H9 (cell line): ENCODE measurements at regions not wholly inside any gene's neighbourhood (a gene's known extent, or its start where the extent isn't known, plus 50 kb on each side); places are given as distances from the start of the nearest gene placed in this dataset.
A peak's percentile ranks its signal among the peaks of the same experiment; 100 is the strongest.

ENCODE experiments used
- DNase-seq: peaks from one replicate; pipeline ENCODE4 v3.0.0-alpha.2; 2017
- H2AFZ ChIP-seq: one replicate; pipeline ENCODE4 v1.6.1; 2013; ENCODE audit warnings: mild to moderate bottlenecking, low read length, control low read depth, moderate library complexity
- H2AK5ac ChIP-seq: 2 replicates; pipeline ENCODE4 v1.6.1; 2013; ENCODE audit warnings: low read length, control low read depth, mixed read lengths; ENCODE audit not compliant: insufficient read length
- H2BK120ac ChIP-seq: one replicate; pipeline ENCODE4 v1.6.1; 2013; ENCODE audit warnings: low read depth, mild to moderate bottlenecking, low read length, control low read depth, inconsistent platforms; ENCODE audit not compliant: poor library complexity, severe bottlenecking
- H2BK12ac ChIP-seq: 2 replicates; pipeline ENCODE4 v1.6.1; 2013; ENCODE audit warnings: low read length, control low read depth, mixed read lengths, low read depth; ENCODE audit not compliant: insufficient read length
- H2BK15ac ChIP-seq: 2 replicates; pipeline ENCODE4 v1.6.1; 2013; ENCODE audit warnings: low read depth, low read length, control low read depth
- H2BK20ac ChIP-seq: one replicate; pipeline ENCODE4 v1.6.1; 2013; ENCODE audit warnings: low read depth, mild to moderate bottlenecking, low read length, control low read depth, inconsistent platforms; ENCODE audit not compliant: poor library complexity, severe bottlenecking
- H2BK5ac ChIP-seq: 2 replicates; pipeline ENCODE4 v1.6.1; 2013; ENCODE audit warnings: low read length, control low read depth, mixed read lengths; ENCODE audit not compliant: insufficient read length
- H3K14ac ChIP-seq: 2 replicates; pipeline ENCODE4 v1.6.1; 2013; ENCODE audit warnings: low read length, control low read depth; ENCODE audit not compliant: insufficient read depth
- H3K18ac ChIP-seq: 2 replicates; pipeline ENCODE4 v1.6.1; 2013; ENCODE audit warnings: low read depth, mild to moderate bottlenecking, mixed read lengths, low read length, control low read depth; ENCODE audit not compliant: insufficient read length
- H3K23ac ChIP-seq: 2 replicates; pipeline ENCODE4 v1.6.1; 2013; ENCODE audit warnings: low read length, control low read depth, mixed read lengths, low read depth; ENCODE audit not compliant: insufficient read length
- H3K23me2 ChIP-seq: 2 replicates; pipeline ENCODE4 v1.6.1; 2013; ENCODE audit warnings: low read depth, mild to moderate bottlenecking, mixed read lengths, low read length, control low read depth; ENCODE audit not compliant: insufficient read length, poor library complexity, severe bottlenecking
- H3K27ac ChIP-seq: 2 replicates; pipeline ENCODE4 v1.5.1; 2013; ENCODE audit warnings: low read length, control low read depth, mixed read lengths, low read depth; ENCODE audit not compliant: insufficient read length
- H3K27me3 ChIP-seq: 2 replicates; pipeline ENCODE4 v1.6.1; 2013; ENCODE audit warnings: low read length, control low read depth, inconsistent platforms; ENCODE audit not compliant: insufficient read depth
- H3K4ac ChIP-seq: 2 replicates; pipeline ENCODE4 v1.6.1; 2013; ENCODE audit warnings: low read depth, mild to moderate bottlenecking, control low read depth, inconsistent platforms, low read length, moderate library complexity
- H3K4me1 ChIP-seq: 2 replicates; pipeline ENCODE4 v1.6.1; 2013; ENCODE audit warnings: low read length, control low read depth, inconsistent platforms; ENCODE audit not compliant: insufficient read depth
- H3K4me2 ChIP-seq: 2 replicates; pipeline ENCODE4 v1.6.1; 2013; ENCODE audit warnings: low read length, control low read depth, mixed read lengths; ENCODE audit not compliant: insufficient read length, insufficient read depth
- H3K56ac ChIP-seq: 2 replicates; pipeline ENCODE4 v1.6.1; 2013; ENCODE audit warnings: low read depth, mild to moderate bottlenecking, mixed read lengths, low read length, control low read depth; ENCODE audit not compliant: insufficient read length
- H3K79me1 ChIP-seq: 2 replicates; pipeline ENCODE4 v1.6.1; 2013; ENCODE audit warnings: low read depth, mild to moderate bottlenecking, moderate library complexity, low read length, control low read depth, inconsistent platforms; ENCODE audit not compliant: insufficient read depth, poor library complexity, severe bottlenecking
- H3K79me2 ChIP-seq: 2 replicates; pipeline ENCODE4 v1.6.1; 2013; ENCODE audit warnings: low read length, control low read depth, inconsistent platforms; ENCODE audit not compliant: insufficient read depth
- H3K9ac ChIP-seq: 2 replicates; pipeline ENCODE4 v1.6.1; 2013; ENCODE audit warnings: low read length, control low read depth, mixed read lengths; ENCODE audit not compliant: insufficient read length; ENCODE audit errors: extremely low read depth
- H3K9me3 ChIP-seq: one replicate; pipeline ENCODE4 v1.6.1; 2013; ENCODE audit warnings: low read depth, low read length, inconsistent platforms; ENCODE audit not compliant: control insufficient read depth
- H3T11ph ChIP-seq: one replicate; pipeline ENCODE4 v1.6.1; 2013; ENCODE audit warnings: mild to moderate bottlenecking, low read length, control low read depth, inconsistent platforms
- H4K20me1 ChIP-seq: one replicate; pipeline ENCODE4 v1.6.1; 2013; ENCODE audit not compliant: control insufficient read depth, insufficient read length, insufficient read depth
- H4K5ac ChIP-seq: 2 replicates; pipeline ENCODE4 v1.6.1; 2013; ENCODE audit warnings: low read depth, mild to moderate bottlenecking, mixed read lengths, low read length, control low read depth; ENCODE audit not compliant: insufficient read length
- H4K8ac ChIP-seq: replicated peaks from 2 replicates; pipeline ENCODE4 v1.6.1; 2013; ENCODE audit warnings: low read length, control low read depth, mixed read lengths, low read depth; ENCODE audit not compliant: insufficient read length
- H4K91ac ChIP-seq: 2 replicates; pipeline ENCODE4 v1.6.1; 2013; ENCODE audit warnings: low read depth, mild to moderate bottlenecking, moderate library complexity, mixed read lengths, low read length, control low read depth; ENCODE audit not compliant: insufficient read length
- H3K27ac Mint-ChIP-seq, 3 experiments: 2 replicates in 2 of 3; 3 replicates in 1 of 3; pipeline ENCODE4 v1.8.0; 2020 to 2021; ENCODE audit warnings: mixed read lengths in 3 of 3, mild to moderate bottlenecking in 1 of 3, moderate library complexity in 1 of 3
- H3K27me3 Mint-ChIP-seq: 2 replicates; pipeline ENCODE4 v1.8.0; 2021; ENCODE audit warnings: low read depth, mild to moderate bottlenecking, moderate library complexity, mixed read lengths
- H3K36me3 Mint-ChIP-seq, 3 experiments: 2 replicates in 2 of 3; 3 replicates in 1 of 3; pipeline ENCODE4 v1.8.0; 2020 to 2021; ENCODE audit warnings: low read depth in 3 of 3, mixed read lengths in 3 of 3; ENCODE audit not compliant: insufficient read depth in 1 of 3
- H3K4me1 Mint-ChIP-seq, 2 experiments: 2 replicates each; pipeline ENCODE4 v1.8.0; 2020; ENCODE audit warnings: mixed read lengths in 2 of 2
- H3K4me3 Mint-ChIP-seq, 2 experiments: 2 replicates in 1 of 2; 3 replicates in 1 of 2; pipeline ENCODE4 v1.8.0; 2020 to 2021; ENCODE audit warnings: mild to moderate bottlenecking in 2 of 2, mixed read lengths in 2 of 2, moderate library complexity in 1 of 2
- H3K9me3 Mint-ChIP-seq, 2 experiments: 2 replicates in 1 of 2; 3 replicates in 1 of 2; pipeline ENCODE4 v1.8.0; 2020; ENCODE audit warnings: mild to moderate bottlenecking in 2 of 2, mixed read lengths in 2 of 2, moderate library complexity in 1 of 2
- CTCF ChIP-seq: fragments of 200-600 bp; sonication (generic); conservative IDR thresholded peaks from 3 replicates; pipeline ENCODE4 v1.8.0; 2021; ENCODE audit warnings: antibody characterized with exemption, mild to moderate bottlenecking
- WGBS: extraction: QIAGEN DNeasy Blood & Tissue Kit; methylation state at CpG from one replicate; pipeline ENCODE4 v1.1.7; 2013; ENCODE audit warnings: missing lambda C conversion rate, low lambda C conversion rate, mixed read lengths; ENCODE audit not compliant: insufficient read length; ENCODE audit errors: extremely low coverage; 5-methylcytosine and 5-hydroxymethylcytosine counted together

- Histone ChIP-seq H3K27ac (no peak overlapping the region), H3K23me2 (no peaks in the 10 kb centered on the region), H3K27me3 (no peaks in the 10 kb centered on the region; the same call in 1 of the 2 replicates), H3K14ac (no peak overlapping the region), H3K18ac (no peak overlapping the region), H3K4ac (no peak overlapping the region), H3K9me3 (no peaks in the 10 kb centered on the region), H3K9ac (no peak overlapping the region), H2BK15ac (no peak overlapping the region), H3T11ph (no peak overlapping the region), H3K56ac (no peak overlapping the region), H3K79me2 (no peaks in the 10 kb centered on the region), H3K4me2 (no peak overlapping the region), H3K4me1 (no peaks in the 10 kb centered on the region), H2AFZ (no peak overlapping the region), H2BK120ac (no peak overlapping the region), H4K91ac (no peak overlapping the region), H4K5ac (no peak overlapping the region), H2AK5ac (no peak overlapping the region), H3K23ac (no peak overlapping the region), H2BK5ac (no peak overlapping the region), H4K8ac (no peak overlapping the region), H2BK12ac (no peak overlapping the region), H3K79me1 (no peaks in the 10 kb centered on the region), H4K20me1 (peaks cover 2% of the 10 kb centered on the region), H2BK20ac (no peak overlapping the region)
- H3K4me1 Mint-ChIP-seq = peaks cover 2 to 3% of the 10 kb centered on the region in 2 experiments; a peak in 3 of 4 replicates
- DNase-seq = peak; percentile 23
- no peak for TF ChIP-seq CTCF
- H3K36me3 Mint-ChIP-seq = no peaks in the 10 kb centered on the region; a peak in 1 of 7 replicates
- peaks cover 15% of the 10 kb centered on the region for H3K27me3 Mint-ChIP-seq
- no peak overlapping the region; a peak in 1 of 5 replicates for H3K4me3 Mint-ChIP-seq
- WGBS = no CpG with 5 or more reads among the region's 29 CpGs
- peaks cover 6% of the 10 kb centered on the region in 2 experiments; a peak in 4 of 5 replicates for H3K9me3 Mint-ChIP-seq
- peak overlapping the region in 1 of 3 experiments; percentile 11; a peak in 1 of 7 replicates for H3K27ac Mint-ChIP-seq
These were observed 54.4 kb upstream of the BHLHE23 start for GRCh38 chr20:63061051-63061770.
